SK-N-SH (cell line): ENCODE measurements at regions not wholly inside any gene's neighbourhood (a gene's known extent, or its start where the extent isn't known, plus 50 kb on each side); places are given as distances from the start of the nearest gene placed in this dataset.

Experiments used
- CTCF ChIA-PET: fragments of 300-600, 350-600 bp; formaldehyde crosslinking; extraction: SDS; loops from one replicate; lab custom pipeline; 2021; lab: Yijun Ruan, JAX
- POLR2A ChIA-PET: fragments of 350-600 bp; sonication (Branson Sonifier 250); formaldehyde crosslinking; extraction: SDS; loops from one replicate; lab custom pipeline; 2020; ENCODE audit warnings: antibody characterized with exemption, inconsistent platforms; lab: Yijun Ruan, JAX
- DNase-seq: peaks from one replicate; pipeline ENCODE4 v3.0.0; 2012
- H2AFZ ChIP-seq: fragments of 200-600 bp; sonication (generic); 2 replicates; pipeline ENCODE4 v1.8.1; 2016; ENCODE audit warnings: antibody characterized with exemption, mild to moderate bottlenecking, low read depth
- H3F3A ChIP-seq: fragments of 200-600 bp; sonication (generic); replicated peaks from 2 replicates; pipeline ENCODE3; 2016; ENCODE audit warnings: antibody characterized with exemption, mild to moderate bottlenecking; ENCODE audit not compliant: insufficient read depth
- H3K27ac ChIP-seq, 2 experiments: fragments of 200-500 bp in 1 of 2; fragments of 200-600 bp in 1 of 2; sonication (Bioruptor generic) in 1 of 2; sonication (generic), shearing (Covaris generic) in 1 of 2; 2 replicates each; pipeline versions ENCODE4 v1.5.1 to v1.6.1; 2014 to 2016; ENCODE audit warnings: low read depth in 2 of 2, inconsistent platforms in 1 of 2, low read length in 1 of 2, mild to moderate bottlenecking in 1 of 2, mixed read lengths in 1 of 2
- H3K27me3 ChIP-seq: fragments of 200-600 bp; sonication (generic), shearing (Covaris generic); 2 replicates; pipeline ENCODE4 v1.6.1; 2016; ENCODE audit warnings: mixed run types; ENCODE audit not compliant: insufficient read depth
- H3K36me3 ChIP-seq, 2 experiments: fragments of 200-500 bp in 1 of 2; fragments of 200-600 bp in 1 of 2; sonication (Bioruptor generic) in 1 of 2; sonication (generic) in 1 of 2; replicated peaks in 1 of 2; 2 replicates each; pipeline versions ENCODE3 to v1.5.1; 2014 to 2016; ENCODE audit warnings: low read length in 1 of 2, mild to moderate bottlenecking in 1 of 2; ENCODE audit not compliant: insufficient read depth in 2 of 2, control insufficient read depth in 1 of 2
- H3K4me1 ChIP-seq, 2 experiments: fragments of 200-500 bp in 1 of 2; fragments of 200-600 bp in 1 of 2; sonication (Bioruptor generic) in 1 of 2; sonication (generic), shearing (Covaris generic) in 1 of 2; 2 replicates each; pipeline versions ENCODE4 v1.5.1 to v1.6.1; 2014 to 2016; ENCODE audit warnings: low read depth in 1 of 2, low read length in 1 of 2, mixed run types in 1 of 2; ENCODE audit not compliant: insufficient read depth in 2 of 2, control insufficient read depth in 1 of 2
- H3K4me2 ChIP-seq: fragments of 200-600 bp; sonication (generic), shearing (Covaris generic); 2 replicates; pipeline ENCODE4 v1.6.1; 2017; ENCODE audit warnings: mixed run types
- H3K4me3 ChIP-seq, 2 experiments: fragments of 200-500 bp in 1 of 2; fragments of 200-600 bp in 1 of 2; sonication (Bioruptor generic) in 1 of 2; sonication (generic), shearing (Covaris generic) in 1 of 2; 2 replicates each; pipeline versions ENCODE4 v1.5.1 to v1.8.1; 2014 to 2016; ENCODE audit warnings: low read depth in 2 of 2, inconsistent platforms in 1 of 2, low read length in 1 of 2, mild to moderate bottlenecking in 1 of 2, mixed read lengths in 1 of 2, moderate library complexity in 1 of 2
- H3K79me2 ChIP-seq: fragments of 200-600 bp; sonication (generic); 2 replicates; pipeline ENCODE4 v1.8.1; 2017; ENCODE audit warnings: mild to moderate bottlenecking; ENCODE audit not compliant: insufficient read depth
- H3K9ac ChIP-seq: fragments of 200-600 bp; sonication (generic); 2 replicates; pipeline ENCODE4 v1.6.1; 2017; ENCODE audit warnings: mixed run types
- H3K9me2 ChIP-seq: fragments of 200-600 bp; sonication (generic); 2 replicates; pipeline ENCODE4 v1.6.1; 2017; ENCODE audit warnings: mixed run types
- H3K9me3 ChIP-seq: fragments of 200-600 bp; sonication (generic); 2 replicates; pipeline ENCODE4 v1.6.1; 2017; ENCODE audit warnings: mixed run types, mild to moderate bottlenecking, moderate library complexity
- H4K20me1 ChIP-seq: fragments of 200-600 bp; sonication (generic); 2 replicates; pipeline ENCODE4 v1.6.1; 2017; ENCODE audit warnings: mild to moderate bottlenecking, mixed run types; ENCODE audit not compliant: insufficient read depth
- EP300 ChIP-seq, 2 experiments: IDR thresholded peaks; 2 replicates each; pipeline versions ENCODE4 v1.4.0 to v1.6.1; 2012; ENCODE audit warnings: borderline replicate concordance in 1 of 2, low read depth in 1 of 2, low read length in 1 of 2
- GABPA ChIP-seq: IDR thresholded peaks from 2 replicates; pipeline ENCODE4 v1.4.0; 2012; ENCODE audit warnings: low read depth, mild to moderate bottlenecking
- JUND ChIP-seq: IDR thresholded peaks from 2 replicates; pipeline ENCODE4 v1.4.0; 2012
- MAX ChIP-seq: IDR thresholded peaks from 2 replicates; pipeline ENCODE4 v1.4.0; 2012; ENCODE audit warnings: low read depth
- MXI1 ChIP-seq: IDR thresholded peaks from 2 replicates; pipeline ENCODE4 v1.6.1; 2012; ENCODE audit warnings: mild to moderate bottlenecking, low read depth, low read length, improper control_type of control experiment
- NRF1 ChIP-seq: IDR thresholded peaks from 2 replicates; pipeline ENCODE4 v1.6.1; 2012; ENCODE audit warnings: low read depth, mild to moderate bottlenecking, low read length
- RAD21 ChIP-seq: IDR thresholded peaks from 2 replicates; pipeline ENCODE4 v1.6.1; 2012; ENCODE audit warnings: mild to moderate bottlenecking, low read length
- REST ChIP-seq: IDR thresholded peaks from 2 replicates; pipeline ENCODE4 v1.6.1; 2012; ENCODE audit warnings: mild to moderate bottlenecking, low read depth, low read length, moderate library complexity
- RFX5 ChIP-seq: IDR thresholded peaks from 2 replicates; pipeline ENCODE4 v1.6.1; 2012; ENCODE audit warnings: mild to moderate bottlenecking, improper control_type of control experiment, low read length
- RXRA ChIP-seq: IDR thresholded peaks from 2 replicates; pipeline ENCODE4 v1.4.0; 2012; ENCODE audit warnings: low read depth, mild to moderate bottlenecking, borderline replicate concordance
- SIN3A ChIP-seq: IDR thresholded peaks from 2 replicates; pipeline ENCODE4 v1.6.1; 2012; ENCODE audit warnings: low read depth, mild to moderate bottlenecking, low read length, moderate library complexity, borderline replicate concordance
- SMC3 ChIP-seq: IDR thresholded peaks from 2 replicates; pipeline ENCODE4 v1.6.1; 2012; ENCODE audit warnings: low read depth, low read length, improper control_type of control experiment
- TAF1 ChIP-seq: IDR thresholded peaks from 2 replicates; pipeline ENCODE4 v1.6.1; 2012; ENCODE audit warnings: low read depth, mild to moderate bottlenecking, low read length, moderate library complexity, borderline replicate concordance
- USF2 ChIP-seq: fragments of 150-350 bp; IDR thresholded peaks from 2 replicates; pipeline ENCODE4 v1.6.1; 2017; ENCODE audit warnings: antibody characterized with exemption, low read length, low read depth, borderline replicate concordance
- YY1 ChIP-seq: IDR thresholded peaks from 2 replicates; pipeline ENCODE4 v1.4.0; 2012; ENCODE audit warnings: low read depth, mild to moderate bottlenecking
- WGBS: methylation state at CpG from one replicate; pipeline ENCODE4 v1.1.6; 2017; ENCODE audit warnings: low lambda C conversion rate; 5-methylcytosine and 5-hydroxymethylcytosine counted together
- TF ChIP-seq, protein P1 (sequence below): fragments of 200-600 bp; sonication (generic); IDR thresholded peaks from 2 replicates; pipeline ENCODE4 v1.6.1; 2017; ENCODE audit warnings: antibody characterized with exemption, mild to moderate bottlenecking, moderate library complexity

GRCh38 chr5:26054594-26054993 lies 983.8 kb downstream of the CDH9 start:
- no peak overlapping the region for H3K4me2 ChIP-seq
- 9% methylated on average over 1 of the region's 1 CpG for WGBS
- TF ChIP-seq RFX5 (no peak), MXI1 (no peak), RAD21 (no peak), SMC3 (no peak), REST (no peak), YY1 (no peak), MAX (no peak), RXRA (no peak), GABPA (no peak), JUND (no peak), USF2 (no peak), TAF1 (no peak), EP300 (IDR thresholded peaks at IDR 0.05; ENCODE audit: borderline replicate concordance in 1 of 2, low read depth in 1 of 2, low read length in 1 of 2) (no peak), SIN3A (no peak), NRF1 (no peak)
- TF ChIP-seq, protein P1, sequence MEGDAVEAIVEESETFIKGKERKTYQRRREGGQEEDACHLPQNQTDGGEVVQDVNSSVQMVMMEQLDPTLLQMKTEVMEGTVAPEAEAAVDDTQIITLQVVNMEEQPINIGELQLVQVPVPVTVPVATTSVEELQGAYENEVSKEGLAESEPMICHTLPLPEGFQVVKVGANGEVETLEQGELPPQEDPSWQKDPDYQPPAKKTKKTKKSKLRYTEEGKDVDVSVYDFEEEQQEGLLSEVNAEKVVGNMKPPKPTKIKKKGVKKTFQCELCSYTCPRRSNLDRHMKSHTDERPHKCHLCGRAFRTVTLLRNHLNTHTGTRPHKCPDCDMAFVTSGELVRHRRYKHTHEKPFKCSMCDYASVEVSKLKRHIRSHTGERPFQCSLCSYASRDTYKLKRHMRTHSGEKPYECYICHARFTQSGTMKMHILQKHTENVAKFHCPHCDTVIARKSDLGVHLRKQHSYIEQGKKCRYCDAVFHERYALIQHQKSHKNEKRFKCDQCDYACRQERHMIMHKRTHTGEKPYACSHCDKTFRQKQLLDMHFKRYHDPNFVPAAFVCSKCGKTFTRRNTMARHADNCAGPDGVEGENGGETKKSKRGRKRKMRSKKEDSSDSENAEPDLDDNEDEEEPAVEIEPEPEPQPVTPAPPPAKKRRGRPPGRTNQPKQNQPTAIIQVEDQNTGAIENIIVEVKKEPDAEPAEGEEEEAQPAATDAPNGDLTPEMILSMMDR = no peak
- TF ChIP-seq, all 33 proteins: peak for 0
- H3K27me3 ChIP-seq = no peaks in the 10 kb centered on the region
- no peak for DNase-seq
- no peaks in the 10 kb centered on the region for H3F3A ChIP-seq
- CTCF ChIA-PET = no interaction called here
- no peaks in the 10 kb centered on the region for H3K9me2 ChIP-seq
- no peaks in the 10 kb centered on the region for H3K9me3 ChIP-seq
- H3K9ac ChIP-seq = no peak overlapping the region
- no peak overlapping the region for H3K27ac ChIP-seq
- POLR2A ChIA-PET = no interaction called here
- no peaks in the 10 kb centered on the region for H3K36me3 ChIP-seq
- H2AFZ ChIP-seq = no peak overlapping the region
- no peaks in the 10 kb centered on the region for H3K79me2 ChIP-seq
- no peaks in the 10 kb centered on the region for H3K4me1 ChIP-seq
- H4K20me1 ChIP-seq = no peaks in the 10 kb centered on the region
- no peak overlapping the region for H3K4me3 ChIP-seq
